A673 (cell line): ENCODE measurements at regions not wholly inside any gene's neighbourhood (a gene's known extent, or its start where the extent isn't known, plus 50 kb on each side); places are given as distances from the start of the nearest gene placed in this dataset.

Experiments used
- BruUV-seq: library from RNA; stranded (reverse); fragments of 400-500 nt; replicated peaks from 2 replicates; lab custom pipeline; 2021; lab: Mats Ljungman, UMichigan
- CTCF ChIA-PET: fragments of 300-600 bp; sonication (Branson Sonifier 250); formaldehyde crosslinking; loops from one replicate; lab custom pipeline; 2022; ENCODE audit warnings: antibody characterized with exemption; lab: Charles Lee
- POLR2A ChIA-PET: fragments of 300-600 bp; sonication (Branson Sonifier 250); formaldehyde crosslinking; loops from one replicate; lab custom pipeline; 2022; ENCODE audit warnings: antibody characterized with exemption; ENCODE audit not compliant: low non-redundant PET; lab: Charles Lee
- DNase-seq: peaks from one replicate; pipeline ENCODE4 v3.0.0-alpha.2; 2015; ENCODE audit warnings: low spot score
- H3K27ac ChIP-seq: fragments of 200-600 bp; sonication (generic); 2 replicates; pipeline ENCODE4 v1.5.1; 2016; ENCODE audit warnings: mixed run types, low read depth, mild to moderate bottlenecking, mixed read lengths, antibody characterized with exemption, low read length; ENCODE audit not compliant: poor library complexity, severe bottlenecking
- H3K27me3 ChIP-seq: fragments of 200-600 bp; sonication (generic); replicated peaks from 2 replicates; pipeline ENCODE4 v1.6.1; 2017; ENCODE audit warnings: mixed run types, low read depth, mild to moderate bottlenecking, mixed read lengths, antibody characterized with exemption, low read length; ENCODE audit not compliant: insufficient read depth, poor library complexity
- H3K36me3 ChIP-seq: fragments of 200-600 bp; sonication (generic); 2 replicates; pipeline ENCODE4 v1.6.1; 2016; ENCODE audit warnings: mixed run types, mild to moderate bottlenecking, mixed read lengths, antibody characterized with exemption, low read length; ENCODE audit not compliant: insufficient read depth, poor library complexity, severe bottlenecking
- H3K4me1 ChIP-seq: fragments of 200-600 bp; sonication (generic); 2 replicates; pipeline ENCODE4 v1.6.1; 2017; ENCODE audit warnings: mixed run types, mild to moderate bottlenecking, mixed read lengths, antibody characterized with exemption, low read length; ENCODE audit not compliant: insufficient read depth, poor library complexity, severe bottlenecking
- H3K4me3 ChIP-seq: fragments of 200-600 bp; sonication (generic); 2 replicates; pipeline ENCODE4 v1.5.1; 2016; ENCODE audit warnings: low read depth, mixed run types, mild to moderate bottlenecking, mixed read lengths, low read length; ENCODE audit not compliant: poor library complexity, severe bottlenecking
- H3K9me3 ChIP-seq: fragments of 200-600 bp; sonication (generic); 2 replicates; pipeline ENCODE4 v1.6.1; 2016; ENCODE audit warnings: mixed run types, low read depth, mild to moderate bottlenecking, mixed read lengths, antibody characterized with exemption, low read length; ENCODE audit not compliant: poor library complexity, severe bottlenecking
- EZH2 ChIP-seq: fragments of 200-600 bp; sonication (generic); IDR thresholded peaks from 2 replicates; pipeline ENCODE4 v1.6.1; 2017; ENCODE audit warnings: borderline replicate concordance, low read depth, mild to moderate bottlenecking, mixed read lengths, antibody characterized with exemption, low read length; ENCODE audit not compliant: poor library complexity, severe bottlenecking
- intact Hi-C: fragments of 100-400 bp; cut with micrococcal nuclease; formaldehyde crosslinking; loops from one replicate; pipeline ENCODE4 v1.10.0; 2022; ENCODE audit not compliant: unreplicated experiment
- TF ChIP-seq, protein P1 (sequence below): fragments of 300-800, 200-600 bp; sonication (generic); conservative IDR thresholded peaks from 2 replicates; pipeline ENCODE4 v1.5.1; 2017; ENCODE audit warnings: low read depth, mild to moderate bottlenecking, antibody characterized with exemption, low read length, moderate library complexity, mixed read lengths

DNA sequence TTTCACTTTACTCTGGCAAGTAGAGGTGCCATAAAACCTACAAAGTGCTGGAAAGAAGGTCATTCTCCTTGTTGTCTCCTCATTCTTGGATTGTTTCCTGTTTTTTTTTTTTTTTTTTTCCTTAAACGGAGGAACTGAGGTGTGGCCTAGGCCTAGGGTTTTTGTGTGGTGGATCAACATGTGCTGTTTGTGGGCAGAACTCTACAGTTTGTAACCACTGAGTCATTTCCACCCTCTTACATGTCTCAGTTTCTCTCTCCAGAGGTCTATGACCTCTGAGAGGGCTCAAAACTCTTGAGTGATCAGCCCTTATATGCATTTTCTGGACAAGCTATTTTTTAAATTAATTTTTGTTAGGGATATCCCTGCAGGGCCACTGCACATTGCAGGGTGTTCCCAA lies 296.0 kb downstream of the PPP1R3A start:
- DNase-seq = no peak
- no peak overlapping the region for H3K27ac ChIP-seq
- TF ChIP-seq, protein P1, sequence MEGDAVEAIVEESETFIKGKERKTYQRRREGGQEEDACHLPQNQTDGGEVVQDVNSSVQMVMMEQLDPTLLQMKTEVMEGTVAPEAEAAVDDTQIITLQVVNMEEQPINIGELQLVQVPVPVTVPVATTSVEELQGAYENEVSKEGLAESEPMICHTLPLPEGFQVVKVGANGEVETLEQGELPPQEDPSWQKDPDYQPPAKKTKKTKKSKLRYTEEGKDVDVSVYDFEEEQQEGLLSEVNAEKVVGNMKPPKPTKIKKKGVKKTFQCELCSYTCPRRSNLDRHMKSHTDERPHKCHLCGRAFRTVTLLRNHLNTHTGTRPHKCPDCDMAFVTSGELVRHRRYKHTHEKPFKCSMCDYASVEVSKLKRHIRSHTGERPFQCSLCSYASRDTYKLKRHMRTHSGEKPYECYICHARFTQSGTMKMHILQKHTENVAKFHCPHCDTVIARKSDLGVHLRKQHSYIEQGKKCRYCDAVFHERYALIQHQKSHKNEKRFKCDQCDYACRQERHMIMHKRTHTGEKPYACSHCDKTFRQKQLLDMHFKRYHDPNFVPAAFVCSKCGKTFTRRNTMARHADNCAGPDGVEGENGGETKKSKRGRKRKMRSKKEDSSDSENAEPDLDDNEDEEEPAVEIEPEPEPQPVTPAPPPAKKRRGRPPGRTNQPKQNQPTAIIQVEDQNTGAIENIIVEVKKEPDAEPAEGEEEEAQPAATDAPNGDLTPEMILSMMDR = no peak
- TF ChIP-seq EZH2 = no peak
- no peaks in the 10 kb centered on the region for H3K36me3 ChIP-seq
- no peak overlapping the region for H3K4me3 ChIP-seq
- no TSS peak for BruUV-seq
- intact Hi-C loops = no loop called here
- H3K4me1 ChIP-seq = no peaks in the 10 kb centered on the region
- ChIA-PET POLR2A (no interaction called here), CTCF (no interaction called here)
- peaks cover 16% of the 10 kb centered on the region for H3K9me3 ChIP-seq
- H3K27me3 ChIP-seq = no peaks in the 10 kb centered on the region

DNA sequence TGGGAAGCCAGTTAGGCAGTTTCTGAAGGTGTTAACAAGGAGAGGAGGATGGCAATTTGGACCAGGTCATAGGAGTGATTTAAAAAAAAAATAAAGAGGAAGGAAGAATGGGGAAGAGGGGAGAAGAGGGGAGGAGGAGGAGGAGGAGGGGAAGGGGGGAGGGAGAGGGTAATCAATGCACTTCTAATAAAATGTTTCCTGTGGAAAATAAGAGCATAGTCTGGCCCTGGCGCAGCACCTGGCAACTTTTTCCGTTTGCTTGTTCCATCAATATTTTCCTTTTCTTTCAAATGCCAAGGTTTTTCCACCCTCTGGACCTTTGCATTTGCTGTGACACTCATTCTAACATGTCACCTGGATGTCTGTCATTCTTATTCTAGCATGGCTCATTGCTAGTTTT lies 308.2 kb downstream of the PPP1R3A start:
- TF ChIP-seq, protein P1 = no peak
- TF ChIP-seq EZH2 = no peak
- CTCF ChIA-PET = no interaction called here
- Histone ChIP-seq H3K4me3 (no peak overlapping the region), H3K4me1 (no peaks in the 10 kb centered on the region), H3K27me3 (no peaks in the 10 kb centered on the region), H3K9me3 (no peaks in the 10 kb centered on the region), H3K36me3 (no peaks in the 10 kb centered on the region), H3K27ac (no peak overlapping the region)
- intact Hi-C loops = no loop called here
- POLR2A ChIA-PET = no interaction called here
- no peak for DNase-seq
- no TSS peak for BruUV-seq

DNA sequence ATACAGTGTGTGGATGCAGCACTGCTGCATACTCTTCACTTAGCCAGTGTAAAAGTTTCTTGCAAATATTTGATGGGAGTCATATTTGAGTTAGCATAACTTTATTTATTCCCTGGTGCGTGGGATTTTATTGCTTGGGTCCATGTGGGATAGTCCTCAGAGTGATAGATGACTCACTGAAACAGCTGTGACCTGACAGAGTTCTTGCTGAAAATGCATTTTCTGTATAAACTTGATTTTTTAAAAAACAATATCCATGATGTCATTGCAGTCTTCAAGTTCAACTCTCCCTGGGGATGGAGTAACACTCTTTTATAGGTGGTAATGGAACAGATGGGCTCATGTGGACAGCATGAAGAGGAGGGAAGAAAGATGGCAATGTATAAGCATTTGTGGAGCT lies 310.0 kb downstream of the PPP1R3A start:
- Histone ChIP-seq H3K36me3 (no peaks in the 10 kb centered on the region), H3K27me3 (no peaks in the 10 kb centered on the region), H3K4me1 (no peaks in the 10 kb centered on the region), H3K27ac (no peak overlapping the region), H3K9me3 (no peaks in the 10 kb centered on the region), H3K4me3 (no peak overlapping the region)
- BruUV-seq = no TSS peak
- ChIA-PET POLR2A (no interaction called here), CTCF (no interaction called here)
- no peak for DNase-seq
- no peak for TF ChIP-seq EZH2
- TF ChIP-seq, protein P1 = no peak
- intact Hi-C loops = no loop called here
